T-helper 1 cell treated with Interleukin-12 subunit alpha and Interleukin-12 subunit beta and Interleukin-4 antibody, amounts not matched to agents 30 μg/mL and 1 μg/mL, for 36 hours (primary cell): ENCODE measurements at regions not wholly inside any gene's neighbourhood (a gene's known extent, or its start where the extent isn't known, plus 50 kb on each side); places are given as distances from the start of the nearest gene placed in this dataset.

Experiments
- H3K27ac Mint-ChIP-seq: one replicate; pipeline ENCODE4 v1.8.0; 2021; ENCODE audit warnings: mild to moderate bottlenecking, mixed read lengths
- H3K27me3 Mint-ChIP-seq: one replicate; pipeline ENCODE4 v1.8.0; 2021; ENCODE audit warnings: low read depth, mixed read lengths
- H3K36me3 Mint-ChIP-seq: one replicate; pipeline ENCODE4 v1.8.0; 2021; ENCODE audit warnings: low read depth, mixed read lengths
- H3K4me1 Mint-ChIP-seq: one replicate; pipeline ENCODE4 v1.8.0; 2021; ENCODE audit warnings: low read depth, mixed read lengths
- H3K4me3 Mint-ChIP-seq: one replicate; pipeline ENCODE4 v1.8.0; 2021; ENCODE audit warnings: mild to moderate bottlenecking, moderate library complexity, mixed read lengths
- H3K9me3 Mint-ChIP-seq: one replicate; pipeline ENCODE4 v1.8.0; 2021; ENCODE audit warnings: mixed read lengths

- H3K27me3 Mint-ChIP-seq = peaks cover 5% of the 10 kb centered on the region
- H3K9me3 Mint-ChIP-seq = no peaks in the 10 kb centered on the region
- H3K4me3 Mint-ChIP-seq = no peak overlapping the region
- H3K27ac Mint-ChIP-seq = no peak overlapping the region
- H3K4me1 Mint-ChIP-seq = no peaks in the 10 kb centered on the region
- no peaks in the 10 kb centered on the region for H3K36me3 Mint-ChIP-seq
Observed at GRCh38 chr20:19807946-19808330, 49.9 kb downstream of the RIN2 start.

GRCh38 chr20:19808498-19808897, 50.4 kb downstream of the RIN2 start:
- Mint-ChIP-seq H3K9me3 (no peaks in the 10 kb centered on the region), H3K4me3 (no peak overlapping the region), H3K4me1 (no peaks in the 10 kb centered on the region), H3K36me3 (no peaks in the 10 kb centered on the region), H3K27me3 (peaks cover 5% of the 10 kb centered on the region), H3K27ac (no peak overlapping the region)

GRCh38 chr20:19809505-19809904, 51.4 kb downstream of the RIN2 start:
- Mint-ChIP-seq H3K4me1 (no peaks in the 10 kb centered on the region), H3K4me3 (no peak overlapping the region), H3K27ac (no peak overlapping the region), H3K36me3 (no peaks in the 10 kb centered on the region), H3K27me3 (no peaks in the 10 kb centered on the region), H3K9me3 (no peaks in the 10 kb centered on the region)

GRCh38 chr20:19811231-19811630, 53.2 kb downstream of the RIN2 start:
- H3K27me3 Mint-ChIP-seq = no peaks in the 10 kb centered on the region
- no peak overlapping the region for H3K4me3 Mint-ChIP-seq
- H3K36me3 Mint-ChIP-seq = no peaks in the 10 kb centered on the region
- H3K9me3 Mint-ChIP-seq = no peaks in the 10 kb centered on the region
- H3K4me1 Mint-ChIP-seq = no peaks in the 10 kb centered on the region
- H3K27ac Mint-ChIP-seq = no peak overlapping the region

GRCh38 chr20:19812056-19812455, 54.0 kb downstream of the RIN2 start:
- Mint-ChIP-seq H3K27ac (no peak overlapping the region), H3K36me3 (no peaks in the 10 kb centered on the region), H3K4me3 (no peak overlapping the region), H3K27me3 (no peaks in the 10 kb centered on the region), H3K9me3 (no peaks in the 10 kb centered on the region), H3K4me1 (no peaks in the 10 kb centered on the region)

- Mint-ChIP-seq H3K27ac (no peak overlapping the region), H3K4me3 (no peak overlapping the region), H3K36me3 (no peaks in the 10 kb centered on the region), H3K4me1 (no peaks in the 10 kb centered on the region), H3K9me3 (no peaks in the 10 kb centered on the region), H3K27me3 (no peaks in the 10 kb centered on the region)
Observed at GRCh38 chr20:19812696-19813095, 54.6 kb downstream of the RIN2 start.

- Mint-ChIP-seq H3K4me1 (no peaks in the 10 kb centered on the region), H3K27me3 (no peaks in the 10 kb centered on the region), H3K9me3 (no peaks in the 10 kb centered on the region), H3K4me3 (no peak overlapping the region), H3K36me3 (no peaks in the 10 kb centered on the region), H3K27ac (no peak overlapping the region)
Observed at GRCh38 chr20:19813846-19814640, 56.0 kb downstream of the RIN2 start.

GRCh38 chr20:19815553-19815991, 57.5 kb downstream of the RIN2 start:
- Mint-ChIP-seq H3K27ac (no peak overlapping the region), H3K27me3 (no peaks in the 10 kb centered on the region), H3K9me3 (no peaks in the 10 kb centered on the region), H3K36me3 (no peaks in the 10 kb centered on the region), H3K4me3 (no peak overlapping the region), H3K4me1 (no peaks in the 10 kb centered on the region)

- Mint-ChIP-seq H3K9me3 (no peaks in the 10 kb centered on the region), H3K4me3 (no peak overlapping the region), H3K27me3 (no peaks in the 10 kb centered on the region), H3K36me3 (no peaks in the 10 kb centered on the region), H3K4me1 (no peaks in the 10 kb centered on the region), H3K27ac (no peak overlapping the region)
Observed at GRCh38 chr20:19816386-19816785, 58.3 kb downstream of the RIN2 start.

- H3K4me1 Mint-ChIP-seq = no peaks in the 10 kb centered on the region
- H3K9me3 Mint-ChIP-seq = no peaks in the 10 kb centered on the region
- no peak overlapping the region for H3K27ac Mint-ChIP-seq
- H3K4me3 Mint-ChIP-seq = no peak overlapping the region
- no peaks in the 10 kb centered on the region for H3K36me3 Mint-ChIP-seq
- no peaks in the 10 kb centered on the region for H3K27me3 Mint-ChIP-seq
Observed at GRCh38 chr20:19817017-19817416, 59.0 kb downstream of the RIN2 start.

GRCh38 chr20:19819149-19819548, 61.1 kb downstream of the RIN2 start:
- Mint-ChIP-seq H3K27me3 (no peaks in the 10 kb centered on the region), H3K36me3 (no peaks in the 10 kb centered on the region), H3K4me3 (no peak overlapping the region), H3K9me3 (no peaks in the 10 kb centered on the region), H3K27ac (no peak overlapping the region), H3K4me1 (no peaks in the 10 kb centered on the region)

GRCh38 chr20:19820555-19821211, 62.6 kb downstream of the RIN2 start:
- Mint-ChIP-seq H3K4me1 (no peaks in the 10 kb centered on the region), H3K36me3 (no peaks in the 10 kb centered on the region), H3K27ac (no peak overlapping the region)

GRCh38 chr20:19821606-19822005, 63.5 kb downstream of the RIN2 start:
- no peaks in the 10 kb centered on the region for H3K9me3 Mint-ChIP-seq
- no peaks in the 10 kb centered on the region for H3K4me1 Mint-ChIP-seq
- no peak overlapping the region for H3K27ac Mint-ChIP-seq
- no peaks in the 10 kb centered on the region for H3K36me3 Mint-ChIP-seq
- H3K4me3 Mint-ChIP-seq = no peak overlapping the region
- H3K27me3 Mint-ChIP-seq = no peaks in the 10 kb centered on the region

More at GRCh38 chr20:19820555-19821211, 62.6 kb downstream of the RIN2 start:
- no peak overlapping the region for H3K4me3 Mint-ChIP-seq
- no peaks in the 10 kb centered on the region for H3K27me3 Mint-ChIP-seq
- no peaks in the 10 kb centered on the region for H3K9me3 Mint-ChIP-seq

GRCh38 chr20:19823216-19823615, 65.2 kb downstream of the RIN2 start:
- H3K27ac Mint-ChIP-seq = no peak overlapping the region
- H3K4me3 Mint-ChIP-seq = no peak overlapping the region
- no peaks in the 10 kb centered on the region for H3K9me3 Mint-ChIP-seq
- no peaks in the 10 kb centered on the region for H3K36me3 Mint-ChIP-seq
- peaks cover 2% of the 10 kb centered on the region for H3K4me1 Mint-ChIP-seq
- H3K27me3 Mint-ChIP-seq = no peaks in the 10 kb centered on the region

GRCh38 chr20:19823971-19824370, 65.9 kb downstream of the RIN2 start:
- Mint-ChIP-seq H3K9me3 (no peaks in the 10 kb centered on the region), H3K36me3 (no peaks in the 10 kb centered on the region), H3K4me1 (peaks cover 4% of the 10 kb centered on the region)

More at GRCh38 chr20:19823971-19824370, 65.9 kb downstream of the RIN2 start:
- Mint-ChIP-seq H3K4me3 (no peak overlapping the region), H3K27me3 (no peaks in the 10 kb centered on the region), H3K27ac (no peak overlapping the region)
